ENCODE measurements at regions not wholly inside any gene's neighbourhood (a gene's known extent, or its start where the extent isn't known, plus 50 kb on each side); places are given as distances from the start of the nearest gene placed in this dataset.
A peak's percentile ranks its signal among the peaks of the same experiment; 100 is the strongest.

- Mint-ChIP-seq H3K9me3 (no peaks in the 10 kb centered on the region), H3K36me3 (no peaks in the 10 kb centered on the region), H3K27me3 (no peaks in the 10 kb centered on the region), H3K4me1 (peaks cover 5 to 13% (median 9%) of the 10 kb centered on the region in 4 donors), H3K27ac (no peak overlapping the region), H3K4me3 (no peak overlapping the region)
- CTCF ChIA-PET (ENCODE audit: partially characterized antibody): no interaction called here
- POLR2A ChIA-PET (ENCODE audit: partially characterized antibody): interaction anchor here (0.8 kb wide), 2 partner anchors 70 to 85 kb away, joined by 3 read pairs; no protein-coding TSS in a partner anchor
- H3K27me3 ChIP-seq (ENCODE audit: insufficient read depth, low read length): no peaks in the 10 kb centered on the region
- no peak for DNase-seq
- no peaks in the 10 kb centered on the region for H3K9me3 ChIP-seq (ENCODE audit: control insufficient read depth in 1 of 2, low read length in 2 of 2)
- peaks cover 6% of the 10 kb centered on the region for H3K4me1 ChIP-seq (ENCODE audit: insufficient read depth, low read length)
- H3K36me3 ChIP-seq (ENCODE audit: insufficient read depth, low read length): no peaks in the 10 kb centered on the region
- intact Hi-C loops (cut with micrococcal nuclease): no loop called here
- H3K27ac ChIP-seq (ENCODE audit: low read depth, low read length): no peak overlapping the region
- no peak overlapping the region for H3K4me3 ChIP-seq (ENCODE audit: low read length in 2 of 2)
Measured at GRCh38 chr20:53678990-53679596, 85.5 kb upstream of the ZNF217 start.

GRCh38 chr20:53678315-53678989, 84.8 kb upstream of the ZNF217 start:
- Histone ChIP-seq H3K4me3 (ENCODE audit: low read length in 2 of 2) (no peak overlapping the region), H3K36me3 (ENCODE audit: insufficient read depth, low read length) (no peaks in the 10 kb centered on the region), H3K9me3 (ENCODE audit: control insufficient read depth in 1 of 2, low read length in 2 of 2) (no peaks in the 10 kb centered on the region), H3K4me1 (ENCODE audit: insufficient read depth, low read length) (peaks cover 6% of the 10 kb centered on the region), H3K27me3 (ENCODE audit: insufficient read depth, low read length) (no peaks in the 10 kb centered on the region), H3K27ac (ENCODE audit: low read depth, low read length) (no peak overlapping the region)
- ChIA-PET CTCF (ENCODE audit: partially characterized antibody) (no interaction called here), POLR2A (ENCODE audit: partially characterized antibody) (interaction anchor here (0.8 kb wide), 2 partner anchors 69 to 84 kb away, joined by 3 read pairs; no protein-coding TSS in a partner anchor)
- H3K4me1 Mint-ChIP-seq: peaks cover 5 to 13% (median 9%) of the 10 kb centered on the region in 4 donors
- H3K36me3 Mint-ChIP-seq: no peaks in the 10 kb centered on the region
- intact Hi-C loops (cut with micrococcal nuclease): no loop called here
- H3K9me3 Mint-ChIP-seq: no peaks in the 10 kb centered on the region
- H3K4me3 Mint-ChIP-seq: peak overlapping the region in 4 of 8 donors; percentile 28 to 68 (median 50)
- no peak for DNase-seq
- peak overlapping the region in 2 of 7 donors; percentile 14 to 79 for H3K27ac Mint-ChIP-seq
- H3K27me3 Mint-ChIP-seq: no peaks in the 10 kb centered on the region

- Histone ChIP-seq H3K36me3 (ENCODE audit: insufficient read depth, low read length) (no peaks in the 10 kb centered on the region), H3K27me3 (ENCODE audit: insufficient read depth, low read length) (no peaks in the 10 kb centered on the region), H3K27ac (ENCODE audit: low read depth, low read length) (no peak overlapping the region), H3K4me1 (ENCODE audit: insufficient read depth, low read length) (peaks cover 6% of the 10 kb centered on the region), H3K9me3 (ENCODE audit: control insufficient read depth in 1 of 2, low read length in 2 of 2) (no peaks in the 10 kb centered on the region), H3K4me3 (ENCODE audit: low read length in 2 of 2) (no peak overlapping the region)
- H3K9me3 Mint-ChIP-seq: no peaks in the 10 kb centered on the region
- H3K36me3 Mint-ChIP-seq: no peaks in the 10 kb centered on the region
- H3K27me3 Mint-ChIP-seq: no peaks in the 10 kb centered on the region
- POLR2A ChIA-PET (ENCODE audit: partially characterized antibody): interaction anchor here (0.7 to 0.8 kb wide), 2 partner anchors 60 to 69 kb away, joined by 3 read pairs; no protein-coding TSS in a partner anchor
- intact Hi-C loops (cut with micrococcal nuclease): no loop called here
- CTCF ChIA-PET (ENCODE audit: partially characterized antibody): interaction anchor here (0.5 to 1.2 kb wide), 3 partner anchors 9 to 238 kb away, joined by 3 read pairs; no protein-coding TSS in a partner anchor
- peaks cover 5 to 13% (median 9%) of the 10 kb centered on the region in 4 donors for H3K4me1 Mint-ChIP-seq
- peak overlapping the region in 3 of 8 donors; percentile 36 to 68 (median 65) for H3K4me3 Mint-ChIP-seq
- H3K27ac Mint-ChIP-seq: peak overlapping the region in 4 of 7 donors; percentile 44 to 57 (median 47)
- DNase-seq: no peak
Measured at GRCh38 chr20:53677447-53678314, 84.0 kb upstream of the ZNF217 start.

- intact Hi-C loops (cut with micrococcal nuclease): no loop called here
- no peaks in the 10 kb centered on the region for H3K36me3 Mint-ChIP-seq
- H3K4me1 Mint-ChIP-seq: peaks cover 5 to 13% (median 9%) of the 10 kb centered on the region in 4 donors
- Histone ChIP-seq H3K27ac (ENCODE audit: low read depth, low read length) (no peak overlapping the region), H3K9me3 (ENCODE audit: control insufficient read depth in 1 of 2, low read length in 2 of 2) (no peaks in the 10 kb centered on the region), H3K4me3 (ENCODE audit: low read length in 2 of 2) (no peak overlapping the region), H3K27me3 (ENCODE audit: insufficient read depth, low read length) (no peaks in the 10 kb centered on the region), H3K4me1 (ENCODE audit: insufficient read depth, low read length) (peaks cover 6% of the 10 kb centered on the region), H3K36me3 (ENCODE audit: insufficient read depth, low read length) (no peaks in the 10 kb centered on the region)
- no peak for DNase-seq
- CTCF ChIA-PET (ENCODE audit: partially characterized antibody): interaction anchor here (0.6 to 1.2 kb wide), 2 partner anchors 8 to 238 kb away, joined by 3 read pairs; no protein-coding TSS in a partner anchor
- no peak overlapping the region for H3K4me3 Mint-ChIP-seq
- no peaks in the 10 kb centered on the region for H3K9me3 Mint-ChIP-seq
- POLR2A ChIA-PET (ENCODE audit: partially characterized antibody): interaction anchor here (0.7 to 0.9 kb wide), 2 partner anchors 60 to 84 kb away, joined by 3 read pairs; partner anchors contain the start of gene ZNF217
- H3K27me3 Mint-ChIP-seq: no peaks in the 10 kb centered on the region
- no peak overlapping the region for H3K27ac Mint-ChIP-seq
Measured at GRCh38 chr20:53676987-53677386, 83.3 kb upstream of the ZNF217 start.

- Mint-ChIP-seq H3K27me3 (no peaks in the 10 kb centered on the region), H3K4me3 (no peak overlapping the region), H3K4me1 (peaks cover 5 to 13% (median 9%) of the 10 kb centered on the region in 4 donors), H3K27ac (peak overlapping the region in 1 of 7 donors; percentile 17), H3K36me3 (no peaks in the 10 kb centered on the region), H3K9me3 (no peaks in the 10 kb centered on the region)
- no peak for DNase-seq
- Histone ChIP-seq H3K4me3 (ENCODE audit: low read length in 2 of 2) (no peak overlapping the region), H3K36me3 (ENCODE audit: insufficient read depth, low read length) (no peaks in the 10 kb centered on the region), H3K27me3 (ENCODE audit: insufficient read depth, low read length) (no peaks in the 10 kb centered on the region), H3K27ac (ENCODE audit: low read depth, low read length) (no peak overlapping the region), H3K9me3 (ENCODE audit: control insufficient read depth in 1 of 2, low read length in 2 of 2) (no peaks in the 10 kb centered on the region), H3K4me1 (ENCODE audit: insufficient read depth, low read length) (peaks cover 6% of the 10 kb centered on the region)
- ChIA-PET POLR2A (ENCODE audit: partially characterized antibody) (interaction anchor here (0.9 kb wide), 1 partner anchor 83 kb away, joined by 3 read pairs; the partner anchor contains the start of gene ZNF217), CTCF (ENCODE audit: partially characterized antibody) (no interaction called here)
- intact Hi-C loops (cut with micrococcal nuclease): no loop called here
Measured at GRCh38 chr20:53676519-53676822, 82.8 kb upstream of the ZNF217 start.

- Mint-ChIP-seq H3K36me3 (no peaks in the 10 kb centered on the region), H3K9me3 (no peaks in the 10 kb centered on the region), H3K4me3 (no peak overlapping the region), H3K27me3 (no peaks in the 10 kb centered on the region), H3K4me1 (peaks cover 0 to 2% (median under 1%) of the 10 kb centered on the region in 4 donors), H3K27ac (no peak overlapping the region)
- DNase-seq: no peak
- Histone ChIP-seq H3K4me1 (ENCODE audit: insufficient read depth, low read length) (no peaks in the 10 kb centered on the region), H3K4me3 (ENCODE audit: low read length in 2 of 2) (no peak overlapping the region), H3K27me3 (ENCODE audit: insufficient read depth, low read length) (no peaks in the 10 kb centered on the region), H3K36me3 (ENCODE audit: insufficient read depth, low read length) (no peaks in the 10 kb centered on the region), H3K9me3 (ENCODE audit: control insufficient read depth in 1 of 2, low read length in 2 of 2) (no peaks in the 10 kb centered on the region), H3K27ac (ENCODE audit: low read depth, low read length) (no peak overlapping the region)
- ChIA-PET POLR2A (ENCODE audit: partially characterized antibody) (interaction anchor here (1.0 kb wide), 1 partner anchor 12 kb away, joined by 4 read pairs; no protein-coding TSS in a partner anchor), CTCF (ENCODE audit: partially characterized antibody) (interaction anchor here (0.7 to 1.3 kb wide), 3 partner anchors 11 to 36 kb away, joined by 3 to 5 read pairs (median 5); no protein-coding TSS in a partner anchor)
- intact Hi-C loops (cut with micrococcal nuclease): no loop called here
Measured at GRCh38 chr20:53672484-53673129, 79.0 kb upstream of the ZNF217 start.
